Ishikawa (cell line): ENCODE measurements at regions not wholly inside any gene's neighbourhood (a gene's known extent, or its start where the extent isn't known, plus 50 kb on each side); places are given as distances from the start of the nearest gene placed in this dataset.

ENCODE experiments used
- CEBPB ChIP-seq: IDR thresholded peaks from 2 replicates; pipeline ENCODE4 v1.6.1; 2012
- CREB1 ChIP-seq: IDR thresholded peaks from 2 replicates; pipeline ENCODE4 v1.6.1; 2012; ENCODE audit warnings: low read depth
- EGR1 ChIP-seq: IDR thresholded peaks from 2 replicates; pipeline ENCODE4 v1.6.1; 2012
- EP300 ChIP-seq: IDR thresholded peaks from 2 replicates; pipeline ENCODE4 v1.6.1; 2012; ENCODE audit warnings: borderline replicate concordance
- FOXM1 ChIP-seq: IDR thresholded peaks from 2 replicates; pipeline ENCODE4 v1.6.1; 2012; ENCODE audit warnings: low read depth, borderline replicate concordance
- MAX ChIP-seq: IDR thresholded peaks from 2 replicates; pipeline ENCODE4 v1.6.1; 2012
- RAD21 ChIP-seq: IDR thresholded peaks from 2 replicates; pipeline ENCODE4 v1.6.1; 2012; ENCODE audit warnings: low read depth
- REST ChIP-seq: IDR thresholded peaks from 2 replicates; pipeline ENCODE4 v1.6.1; 2012; ENCODE audit warnings: low read depth, mild to moderate bottlenecking
- TAF1 ChIP-seq: IDR thresholded peaks from 2 replicates; pipeline ENCODE4 v1.6.1; 2012; ENCODE audit warnings: low read depth, mild to moderate bottlenecking
- TCF12 ChIP-seq: IDR thresholded peaks from 2 replicates; pipeline ENCODE4 v1.6.1; 2012; ENCODE audit warnings: low read depth
- YY1 ChIP-seq: IDR thresholded peaks from 2 replicates; pipeline ENCODE4 v1.6.1; 2012; ENCODE audit warnings: low read depth
- ZBTB7A ChIP-seq: IDR thresholded peaks from 2 replicates; pipeline ENCODE4 v1.6.1; 2012; ENCODE audit warnings: low read depth

- TF ChIP-seq EP300 (no peak), RAD21 (no peak), ZBTB7A (no peak), YY1 (no peak), MAX (no peak), CEBPB (no peak), TAF1 (no peak), FOXM1 (no peak), TCF12 (no peak), EGR1 (no peak), CREB1 (no peak), REST (no peak)
Measured at GRCh38 chr2:34005901-34006300, 406.8 kb upstream of the FAM98A start.
